Cerebellar cortex (tissue), 1 donor: ENCODE measurements at regions not wholly inside any gene's neighbourhood (a gene's known extent, or its start where the extent isn't known, plus 50 kb on each side); places are given as distances from the start of the nearest gene placed in this dataset.
A peak's percentile ranks its signal among the peaks of the same experiment; 100 is the strongest.

ENCODE experiments used
- DNase-seq: peaks from one replicate; pipeline ENCODE4 v3.0.0-alpha.2; 2015; ENCODE audit warnings: low spot score

DNA sequence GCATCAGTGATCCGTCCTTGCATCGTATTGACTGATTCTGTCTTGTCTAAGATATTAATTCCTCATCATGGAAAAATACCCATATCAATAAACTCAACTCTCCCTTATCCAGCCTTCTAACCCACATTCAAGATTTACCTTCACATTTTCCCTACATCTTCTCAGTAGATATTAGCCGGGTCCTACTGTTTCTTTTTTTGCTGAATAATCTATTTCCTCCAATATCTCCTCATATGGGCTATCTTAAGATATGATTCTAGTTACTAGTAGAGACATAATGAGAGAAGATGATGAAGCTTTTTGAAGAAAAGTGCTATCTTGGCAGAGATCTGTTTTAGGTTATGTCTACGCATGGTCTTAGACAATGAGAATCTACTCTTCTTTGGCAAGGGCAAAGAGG, 785.8 kb downstream of the BRINP1 start:
- DNase-seq: no peak

DNA sequence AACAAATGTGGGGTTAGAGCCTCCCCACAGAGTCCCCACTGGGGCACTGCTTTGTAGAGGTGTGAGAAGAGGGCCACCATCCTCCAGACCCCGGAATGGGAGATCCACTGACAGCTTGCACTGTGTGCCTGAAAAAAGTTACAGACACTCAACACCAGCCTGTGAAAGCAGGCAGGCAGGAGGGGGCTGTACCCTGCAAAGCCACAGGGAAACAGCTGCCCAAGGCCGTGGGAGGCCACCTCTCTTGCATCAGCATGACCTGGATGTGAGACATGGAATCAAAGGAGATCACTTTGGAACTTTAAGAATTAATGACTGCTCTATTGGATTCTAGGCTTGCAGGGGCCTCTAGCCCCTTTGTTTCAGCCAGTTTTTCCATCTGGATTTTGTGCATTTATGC, 782.3 kb downstream of the BRINP1 start:
- DNase-seq: no peak

DNA sequence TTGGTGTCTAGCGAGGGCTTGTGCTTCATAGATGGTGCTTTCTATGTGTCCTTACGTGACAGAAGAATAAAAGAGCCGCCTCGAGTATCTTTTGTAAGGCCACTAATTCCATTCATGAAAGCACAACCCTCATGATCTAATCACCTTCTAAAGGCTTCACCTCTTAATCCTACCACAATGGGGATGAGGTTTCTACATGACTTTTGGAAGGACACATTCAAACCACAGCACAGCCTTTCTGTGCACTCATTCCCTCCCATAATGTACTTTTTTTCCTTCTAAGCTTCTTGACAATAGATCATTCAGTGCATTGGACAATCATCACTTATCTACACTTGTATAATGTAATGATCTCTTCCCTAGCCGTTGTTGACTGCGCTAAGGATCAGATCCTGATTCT, 774.8 kb downstream of the BRINP1 start:
- DNase-seq: no peak

DNA sequence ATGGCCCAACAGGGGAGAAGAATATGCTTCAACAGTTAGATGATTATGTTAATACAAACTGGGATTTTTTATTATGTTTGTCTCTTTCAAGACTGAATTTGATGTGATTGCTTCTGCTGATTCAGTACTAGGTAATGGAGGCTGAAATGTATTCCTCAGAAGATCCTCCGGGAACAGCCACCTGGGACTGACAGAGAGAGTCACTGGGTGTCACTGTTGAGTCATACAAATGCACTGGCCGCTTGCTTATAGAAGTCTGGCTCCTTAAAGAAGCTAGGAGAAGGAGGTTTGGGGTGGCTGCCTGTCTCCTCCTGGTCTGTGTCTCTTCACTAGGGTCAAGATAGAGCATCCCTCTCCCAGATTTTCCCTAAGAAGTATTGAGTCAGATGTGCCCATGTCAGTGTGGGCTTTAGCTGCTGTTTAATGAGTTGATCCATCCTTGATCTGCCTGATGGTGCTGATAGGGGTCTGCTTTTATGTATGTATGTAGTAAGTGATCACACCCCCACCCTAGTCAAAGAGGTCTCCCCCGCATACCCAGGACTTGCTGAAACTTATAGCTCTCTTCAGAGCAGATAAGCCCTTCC, 773.4 kb downstream of the BRINP1 start:
- DNase-seq: peak; percentile 89

DNA sequence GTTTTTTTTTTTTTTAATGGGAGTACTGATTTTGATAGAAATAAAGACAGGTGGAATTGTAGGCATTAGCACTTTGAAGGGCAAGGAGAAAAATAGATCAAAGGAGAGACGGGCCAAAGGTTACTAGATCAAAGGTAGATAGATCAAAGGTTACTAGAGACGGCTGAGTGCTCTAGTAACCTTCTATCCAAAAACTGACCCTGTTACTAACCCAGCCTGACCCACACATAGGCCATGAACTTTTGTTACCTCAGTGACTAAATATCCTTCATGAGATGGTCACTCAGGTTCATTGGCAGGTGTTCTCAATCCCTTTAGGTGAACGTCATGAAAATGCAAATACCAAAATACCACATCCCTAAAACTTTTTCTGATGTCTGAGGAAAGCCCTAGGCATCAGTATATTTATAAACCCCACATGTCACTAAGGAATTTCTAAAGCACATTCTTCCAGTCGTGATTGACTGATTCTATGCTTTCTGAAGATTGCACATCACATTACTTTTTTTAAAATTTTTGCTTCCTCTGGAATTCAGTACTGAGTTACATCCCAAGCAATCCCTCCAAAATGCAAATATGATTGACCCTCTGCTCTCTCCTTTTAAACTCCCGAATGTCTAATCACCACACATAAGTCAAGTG, 772.7 kb downstream of the BRINP1 start:
- no peak for DNase-seq

- no peak for DNase-seq
Measured at GRCh38 chr9:118606668-118607067, 762.6 kb downstream of the BRINP1 start.

DNA sequence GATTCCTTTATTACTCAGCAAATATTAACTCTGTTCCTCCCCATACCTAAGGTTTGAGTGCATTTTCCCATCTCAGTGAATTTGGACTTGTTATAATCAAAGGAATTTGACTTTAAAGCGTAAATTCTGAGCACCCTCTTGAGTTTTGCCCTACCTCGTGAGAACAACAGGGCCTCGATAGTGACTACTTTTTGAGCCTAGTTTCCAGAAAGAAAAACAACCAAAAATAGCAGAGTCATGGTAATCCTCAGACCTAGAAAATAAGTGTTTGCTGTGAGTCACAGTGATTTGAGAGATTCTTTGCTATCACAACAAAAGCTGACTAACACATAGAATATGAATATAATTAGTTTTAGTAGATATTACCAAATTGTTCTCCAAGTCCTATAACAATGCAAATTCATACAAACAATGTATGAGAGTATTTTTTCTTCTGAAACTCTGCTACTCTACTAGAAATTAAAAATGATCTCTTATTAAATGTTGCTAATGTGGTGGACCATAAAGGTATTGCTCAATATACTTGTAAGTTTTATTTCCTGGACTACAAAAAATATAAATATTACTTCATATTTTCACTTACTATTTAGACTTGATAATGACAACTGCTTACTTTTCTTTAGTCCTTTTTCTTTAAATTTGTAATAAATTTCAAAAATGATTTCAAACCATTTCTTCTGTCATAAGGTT, 759.7 kb downstream of the BRINP1 start:
- DNase-seq: no peak

DNA sequence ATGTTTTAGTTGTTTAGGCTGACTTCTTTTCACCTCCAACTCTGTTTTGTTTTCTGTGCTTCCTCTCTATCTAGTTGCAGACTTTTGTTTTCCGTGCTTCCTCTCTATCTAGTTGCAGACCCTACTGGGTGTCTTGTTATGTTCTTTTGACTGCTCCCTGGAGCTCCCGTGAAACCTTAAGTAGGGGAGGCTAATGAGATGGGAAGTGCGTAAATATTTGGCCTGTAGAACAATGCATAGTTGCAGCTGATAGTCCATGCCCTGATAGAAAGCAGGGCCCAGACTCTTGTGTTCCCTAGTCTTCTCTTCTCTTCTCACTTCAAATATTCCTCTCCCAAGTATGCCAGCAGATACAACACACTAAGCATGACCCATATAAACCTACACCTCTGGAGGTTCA, 757.0 kb downstream of the BRINP1 start:
- no peak for DNase-seq

DNA sequence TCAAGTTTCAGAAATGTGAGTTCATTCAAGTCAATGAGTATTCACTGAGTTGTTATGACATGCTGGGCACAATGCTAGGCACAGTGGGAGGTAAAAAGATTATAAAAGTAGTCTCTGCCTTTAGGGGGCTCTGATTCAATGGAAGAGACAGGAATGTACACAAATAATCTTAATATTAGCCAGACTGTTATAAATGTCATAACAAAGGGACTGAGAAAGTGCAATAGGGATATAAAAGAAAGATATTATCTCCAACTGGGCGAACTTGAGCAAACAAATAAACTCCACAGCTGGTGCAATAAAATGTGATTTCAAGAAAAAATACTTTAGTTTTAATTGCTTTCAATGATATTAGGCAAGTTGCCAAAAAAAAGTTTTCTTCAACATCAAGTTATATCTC, 755.2 kb downstream of the BRINP1 start:
- DNase-seq: no peak

- no peak for DNase-seq
Measured at GRCh38 chr9:118618084-118618483, 751.2 kb downstream of the BRINP1 start.

GRCh38 chr9:118618849-118619248, 750.4 kb downstream of the BRINP1 start:
- DNase-seq: no peak

DNA sequence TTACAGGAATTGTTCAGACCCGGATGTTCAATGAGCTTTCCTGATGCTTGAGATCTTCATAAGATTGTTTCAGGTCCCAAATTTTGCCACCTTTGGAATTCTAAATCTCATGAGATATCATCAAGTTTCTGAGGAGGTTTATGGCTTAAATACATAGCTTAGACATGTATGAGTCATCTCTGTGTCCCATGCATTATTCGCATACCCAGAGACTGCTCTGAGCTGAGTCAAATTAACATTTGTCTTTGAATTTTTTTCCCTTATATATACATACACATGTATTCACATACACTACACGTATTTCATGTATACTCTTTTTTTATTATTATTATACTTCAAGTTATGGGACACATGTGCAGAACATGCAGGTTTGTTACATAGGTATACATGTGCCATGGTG, 744.6 kb downstream of the BRINP1 start:
- no peak for DNase-seq

DNA sequence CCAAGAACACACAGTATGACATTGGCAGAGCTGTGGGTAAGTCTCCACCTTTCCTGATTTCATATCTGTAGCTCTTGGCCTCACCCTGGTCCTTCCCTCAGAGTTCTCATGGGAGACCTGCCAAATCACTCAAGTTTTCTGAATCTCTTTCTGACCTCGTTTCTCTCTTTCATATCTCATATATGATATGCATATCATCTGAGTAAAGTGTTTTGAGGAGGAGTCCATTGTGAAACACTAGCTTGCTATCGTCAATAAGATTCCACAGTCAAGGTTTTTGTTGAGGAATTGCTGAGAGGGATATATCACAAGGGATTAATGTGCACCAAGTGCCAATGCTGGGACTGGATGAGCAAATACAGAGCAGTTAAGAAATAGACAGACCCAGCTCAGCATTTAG, 739.2 kb downstream of the BRINP1 start:
- DNase-seq: no peak

- no peak for DNase-seq
Measured at GRCh38 chr9:118630931-118631595, 738.2 kb downstream of the BRINP1 start.

- no peak for DNase-seq
Measured at GRCh38 chr9:118631956-118632355, 737.3 kb downstream of the BRINP1 start.

- DNase-seq: no peak
Measured at GRCh38 chr9:118635416-118635815, 733.8 kb downstream of the BRINP1 start.

DNA sequence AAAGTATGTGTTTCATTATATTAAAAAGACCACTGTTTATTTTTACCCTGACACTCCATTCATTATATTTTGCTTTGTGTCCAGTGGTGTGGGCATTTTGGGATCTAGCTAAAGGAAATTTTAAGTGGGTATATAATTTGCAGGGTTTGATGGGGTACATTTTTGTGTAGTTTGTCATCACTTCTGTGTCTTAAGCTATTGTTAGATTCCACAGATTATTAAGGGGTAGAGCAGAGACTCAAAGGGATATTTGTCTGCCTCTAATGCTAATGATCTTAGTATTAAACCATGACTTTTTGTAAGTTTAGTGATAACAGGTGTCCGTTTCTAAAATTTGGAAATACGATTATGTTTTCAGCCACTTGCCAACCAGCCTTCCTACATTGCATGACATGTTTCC, 731.6 kb downstream of the BRINP1 start:
- no peak for DNase-seq

DNA sequence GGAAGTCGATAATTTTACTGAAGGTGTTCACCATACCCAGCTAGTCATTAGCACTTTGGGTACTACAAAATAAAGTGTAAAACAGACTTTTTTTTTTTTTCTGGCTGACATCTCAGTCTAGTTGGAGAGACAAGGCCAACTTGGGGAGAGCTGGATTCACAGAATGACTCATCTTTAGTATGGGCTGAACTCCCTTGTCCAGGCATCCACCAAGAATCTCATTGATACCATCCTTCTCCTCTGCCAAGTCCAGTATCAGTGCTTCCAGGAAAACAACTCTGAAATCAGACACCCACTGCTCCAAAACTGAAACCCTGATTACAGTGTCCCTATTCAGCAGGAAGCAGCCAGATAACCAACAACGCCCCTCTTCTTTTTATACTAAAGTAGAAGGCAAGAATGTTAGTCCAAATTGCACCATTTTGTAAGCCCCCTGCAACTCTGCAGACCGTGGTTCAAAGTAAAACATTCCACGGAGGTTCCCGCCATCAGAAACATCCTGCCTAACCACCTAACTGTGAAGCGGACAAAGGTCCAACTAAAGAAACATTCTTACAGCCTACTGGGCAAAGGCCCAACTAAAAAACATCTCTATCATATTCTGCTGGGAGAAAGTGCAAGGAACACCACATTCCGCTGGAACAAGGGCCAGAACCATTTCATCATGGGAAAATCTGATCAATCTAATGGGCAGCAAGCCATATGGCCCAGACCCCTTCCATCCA, 728.2 kb downstream of the BRINP1 start:
- no peak for DNase-seq

GRCh38 chr9:118643118-118643517, 726.1 kb downstream of the BRINP1 start:
- no peak for DNase-seq

GRCh38 chr9:118644066-118644465, 725.2 kb downstream of the BRINP1 start:
- no peak for DNase-seq

- DNase-seq: no peak
Measured at GRCh38 chr9:118647331-118647730, 721.9 kb downstream of the BRINP1 start.

- DNase-seq: no peak
Measured at GRCh38 chr9:118650417-118650816, 718.8 kb downstream of the BRINP1 start.
